PC-9 (cell line): ENCODE measurements at regions not wholly inside any gene's neighbourhood (a gene's known extent, or its start where the extent isn't known, plus 50 kb on each side); places are given as distances from the start of the nearest gene placed in this dataset.

Source experiments
- EZH2 ChIP-seq: fragments of 200-600 bp; sonication (generic); IDR thresholded peaks from 2 replicates; pipeline ENCODE4 v1.8.0; 2017; ENCODE audit warnings: antibody characterized with exemption, low read depth
- TF ChIP-seq, protein P1 (sequence below): fragments of 200-600 bp; sonication (generic); conservative IDR thresholded peaks from 2 replicates; pipeline ENCODE4 v1.6.1; 2017; ENCODE audit warnings: mixed run types, antibody characterized with exemption, mild to moderate bottlenecking, moderate library complexity

DNA sequence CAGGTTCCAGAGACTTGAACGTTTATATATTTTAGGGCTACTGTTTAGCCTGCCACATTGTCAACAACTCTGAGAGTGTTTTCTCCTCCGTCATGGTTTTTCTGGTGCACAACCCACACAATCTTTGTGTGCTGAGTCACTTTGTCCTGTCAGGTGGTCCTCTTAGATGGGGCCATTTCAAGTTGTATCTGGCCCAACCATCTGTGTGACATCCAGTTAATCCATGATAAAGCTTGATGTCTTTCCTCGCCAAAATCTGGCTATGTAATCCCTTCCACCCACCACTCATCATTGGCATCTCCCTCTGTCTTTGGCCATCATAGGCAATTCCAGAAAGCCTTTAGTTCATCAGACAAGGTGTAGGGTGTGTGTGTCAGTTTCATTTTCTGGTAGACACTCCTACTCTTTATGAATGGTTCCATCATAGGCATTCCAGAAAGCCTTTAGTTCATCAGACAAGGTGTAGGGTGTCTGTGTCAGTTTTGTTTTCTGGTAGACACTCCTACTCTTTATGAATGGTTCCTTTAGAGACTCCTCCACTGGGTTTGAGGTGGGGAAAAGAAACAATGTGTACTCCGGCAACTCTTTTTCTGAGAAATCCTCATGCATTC is 282.0 kb upstream of the ACTBL2 start:
- TF ChIP-seq, protein P1, sequence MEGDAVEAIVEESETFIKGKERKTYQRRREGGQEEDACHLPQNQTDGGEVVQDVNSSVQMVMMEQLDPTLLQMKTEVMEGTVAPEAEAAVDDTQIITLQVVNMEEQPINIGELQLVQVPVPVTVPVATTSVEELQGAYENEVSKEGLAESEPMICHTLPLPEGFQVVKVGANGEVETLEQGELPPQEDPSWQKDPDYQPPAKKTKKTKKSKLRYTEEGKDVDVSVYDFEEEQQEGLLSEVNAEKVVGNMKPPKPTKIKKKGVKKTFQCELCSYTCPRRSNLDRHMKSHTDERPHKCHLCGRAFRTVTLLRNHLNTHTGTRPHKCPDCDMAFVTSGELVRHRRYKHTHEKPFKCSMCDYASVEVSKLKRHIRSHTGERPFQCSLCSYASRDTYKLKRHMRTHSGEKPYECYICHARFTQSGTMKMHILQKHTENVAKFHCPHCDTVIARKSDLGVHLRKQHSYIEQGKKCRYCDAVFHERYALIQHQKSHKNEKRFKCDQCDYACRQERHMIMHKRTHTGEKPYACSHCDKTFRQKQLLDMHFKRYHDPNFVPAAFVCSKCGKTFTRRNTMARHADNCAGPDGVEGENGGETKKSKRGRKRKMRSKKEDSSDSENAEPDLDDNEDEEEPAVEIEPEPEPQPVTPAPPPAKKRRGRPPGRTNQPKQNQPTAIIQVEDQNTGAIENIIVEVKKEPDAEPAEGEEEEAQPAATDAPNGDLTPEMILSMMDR: no peak
- no peak for TF ChIP-seq EZH2
